Natural killer cell (primary cell): ENCODE measurements at regions not wholly inside any gene's neighbourhood (a gene's known extent, or its start where the extent isn't known, plus 50 kb on each side); places are given as distances from the start of the nearest gene placed in this dataset.

ENCODE experiments used
- ATAC-seq, 3 donors: fragments of 150-1000 bp in 2 of 3; fragments of 200-7000 bp in 1 of 3; cut with Tn5 transposase; 1 replicate in 1 of 3; 2 replicates in 2 of 3; pipeline ENCODE4 v1.10.0; 2021; ENCODE audit warnings: mild to moderate bottlenecking in 2 of 3, moderate library complexity in 2 of 3
- DNase-seq, 2 donors: peaks; one replicate each; pipeline versions ENCODE4 v3.0.0 to v3.0.0-alpha.2; 2013 to 2021; ENCODE audit warnings: mixed read lengths in 1 of 2
- H3K27ac ChIP-seq: one replicate; pipeline ENCODE4 v1.5.1; 2013; ENCODE audit warnings: mild to moderate bottlenecking, low read length
- H3K27me3 ChIP-seq: one replicate; pipeline ENCODE4 v1.6.1; 2013; ENCODE audit warnings: low read length; ENCODE audit not compliant: control insufficient read depth, insufficient read depth
- H3K36me3 ChIP-seq: one replicate; pipeline ENCODE4 v1.6.1; 2013; ENCODE audit warnings: low read length; ENCODE audit not compliant: control insufficient read depth, insufficient read depth
- H3K4me1 ChIP-seq: one replicate; pipeline ENCODE4 v1.6.1; 2013; ENCODE audit warnings: low read length; ENCODE audit not compliant: control insufficient read depth, insufficient read depth
- H3K4me3 ChIP-seq: one replicate; pipeline ENCODE4 v1.5.1; 2013; ENCODE audit warnings: low read length
- H3K9me3 ChIP-seq: one replicate; pipeline ENCODE4 v1.6.1; 2013; ENCODE audit warnings: low read length; ENCODE audit not compliant: control insufficient read depth, insufficient read depth
- H3K27ac Mint-ChIP-seq, 2 donors: one replicate each; pipeline ENCODE4 v1.8.0; 2022; ENCODE audit warnings: mild to moderate bottlenecking in 2 of 2, mixed read lengths in 2 of 2, moderate library complexity in 1 of 2
- H3K27me3 Mint-ChIP-seq, 2 donors: one replicate each; pipeline ENCODE4 v1.8.0; 2022; ENCODE audit warnings: low read depth in 2 of 2, mixed read lengths in 2 of 2
- H3K36me3 Mint-ChIP-seq: one replicate; pipeline ENCODE4 v1.8.0; 2022; ENCODE audit warnings: mixed read lengths
- H3K4me1 Mint-ChIP-seq, 2 donors: one replicate each; pipeline ENCODE4 v1.8.0; 2022; ENCODE audit warnings: mixed read lengths in 2 of 2
- H3K4me3 Mint-ChIP-seq: one replicate; pipeline ENCODE4 v1.8.0; 2022; ENCODE audit warnings: mild to moderate bottlenecking, moderate library complexity, mixed read lengths
- H3K9me3 Mint-ChIP-seq, 2 donors: one replicate each; pipeline ENCODE4 v1.8.0; 2022; ENCODE audit warnings: mixed read lengths in 2 of 2
- CTCF ChIP-seq: fragments of 200-600 bp; IDR thresholded peaks from one replicate; pipeline ENCODE4 v1.8.0; 2022; ENCODE audit warnings: antibody characterized with exemption
- WGBS: methylation state at CpG from one replicate; pipeline ENCODE4 v1.1.7; 2013; ENCODE audit warnings: missing lambda C conversion rate; ENCODE audit not compliant: insufficient coverage; 5-methylcytosine and 5-hydroxymethylcytosine counted together
- intact Hi-C: fragments of 100-400 bp; cut with micrococcal nuclease; formaldehyde crosslinking; loops from one replicate; pipeline ENCODE4 v1.14.2; 2022

- no peak overlapping the region for H3K4me3 ChIP-seq
- H3K36me3 ChIP-seq, result no peaks in the 10 kb centered on the region
- no peaks in the 10 kb centered on the region for H3K9me3 ChIP-seq
- no peak for DNase-seq
- Mint-ChIP-seq H3K27me3 (no peaks in the 10 kb centered on the region), H3K4me3 (no peak overlapping the region), H3K9me3 (no peaks in the 10 kb centered on the region), H3K36me3 (no peaks in the 10 kb centered on the region), H3K4me1 (no peaks in the 10 kb centered on the region), H3K27ac (no peak overlapping the region)
- H3K27ac ChIP-seq, result no peak overlapping the region
- no peaks in the 10 kb centered on the region for H3K4me1 ChIP-seq
- no peaks in the 10 kb centered on the region for H3K27me3 ChIP-seq
- ATAC-seq, result no peak
- intact Hi-C loops, result no loop called here
- WGBS, result no CpG with 5 or more reads among the region's 1 CpG
- no peak for TF ChIP-seq CTCF
These were observed 154.9 kb upstream of the ARHGAP28 start for GRCh38 chr18:6574631-6575030.

GRCh38 chr18:6575908-6576307, 153.6 kb upstream of the ARHGAP28 start:
- no peak overlapping the region for H3K27ac ChIP-seq
- H3K4me1 ChIP-seq, result no peaks in the 10 kb centered on the region
- intact Hi-C loops, result no loop called here
- no peak overlapping the region for H3K4me3 Mint-ChIP-seq
- TF ChIP-seq CTCF, result no peak
- no peaks in the 10 kb centered on the region for H3K9me3 ChIP-seq
- no peak overlapping the region for H3K4me3 ChIP-seq
- H3K36me3 Mint-ChIP-seq, result no peaks in the 10 kb centered on the region
- no peaks in the 10 kb centered on the region for H3K27me3 ChIP-seq
- no peaks in the 10 kb centered on the region for H3K27me3 Mint-ChIP-seq
- H3K4me1 Mint-ChIP-seq, result no peaks in the 10 kb centered on the region
- H3K27ac Mint-ChIP-seq, result no peak overlapping the region
- DNase-seq (no peak), ATAC-seq (no peak)
- H3K36me3 ChIP-seq, result no peaks in the 10 kb centered on the region
- H3K9me3 Mint-ChIP-seq, result no peaks in the 10 kb centered on the region
- WGBS, result 88% methylated on average over 10 of the region's 10 CpGs

- no peak overlapping the region for H3K4me3 Mint-ChIP-seq
- H3K4me1 Mint-ChIP-seq, result no peaks in the 10 kb centered on the region
- Histone ChIP-seq H3K4me1 (no peaks in the 10 kb centered on the region), H3K27me3 (no peaks in the 10 kb centered on the region), H3K36me3 (no peaks in the 10 kb centered on the region), H3K9me3 (no peaks in the 10 kb centered on the region), H3K4me3 (no peak overlapping the region), H3K27ac (no peak overlapping the region)
- no peaks in the 10 kb centered on the region for H3K27me3 Mint-ChIP-seq
- intact Hi-C loops, result no loop called here
- no peak for TF ChIP-seq CTCF
- 85% methylated on average over 5 of the region's 5 CpGs for WGBS
- no peak for ATAC-seq
- no peaks in the 10 kb centered on the region for H3K36me3 Mint-ChIP-seq
- no peak for DNase-seq
- no peak overlapping the region for H3K27ac Mint-ChIP-seq
- H3K9me3 Mint-ChIP-seq, result peaks cover 0 to 4% of the 10 kb centered on the region in 2 donors
These were observed 152.7 kb upstream of the ARHGAP28 start for GRCh38 chr18:6576718-6577375.

GRCh38 chr18:6578686-6579085, 150.8 kb upstream of the ARHGAP28 start:
- TF ChIP-seq CTCF, result no peak
- Histone ChIP-seq H3K27me3 (no peaks in the 10 kb centered on the region), H3K4me1 (no peaks in the 10 kb centered on the region), H3K36me3 (no peaks in the 10 kb centered on the region), H3K27ac (no peak overlapping the region), H3K4me3 (no peak overlapping the region), H3K9me3 (peaks cover 7% of the 10 kb centered on the region)
- Mint-ChIP-seq H3K4me3 (no peak overlapping the region), H3K27ac (no peak overlapping the region), H3K4me1 (no peaks in the 10 kb centered on the region), H3K27me3 (no peaks in the 10 kb centered on the region), H3K36me3 (no peaks in the 10 kb centered on the region), H3K9me3 (peaks cover 0 to 6% of the 10 kb centered on the region in 2 donors)
- DNase-seq, result no peak
- ATAC-seq, result no peak
- WGBS, result 91% methylated on average over 1 of the region's 2 CpGs
- intact Hi-C loops, result no loop called here
